ENCODE measurements at regions not wholly inside any gene's neighbourhood (a gene's known extent, or its start where the extent isn't known, plus 50 kb on each side); places are given as distances from the start of the nearest gene placed in this dataset.

DNA sequence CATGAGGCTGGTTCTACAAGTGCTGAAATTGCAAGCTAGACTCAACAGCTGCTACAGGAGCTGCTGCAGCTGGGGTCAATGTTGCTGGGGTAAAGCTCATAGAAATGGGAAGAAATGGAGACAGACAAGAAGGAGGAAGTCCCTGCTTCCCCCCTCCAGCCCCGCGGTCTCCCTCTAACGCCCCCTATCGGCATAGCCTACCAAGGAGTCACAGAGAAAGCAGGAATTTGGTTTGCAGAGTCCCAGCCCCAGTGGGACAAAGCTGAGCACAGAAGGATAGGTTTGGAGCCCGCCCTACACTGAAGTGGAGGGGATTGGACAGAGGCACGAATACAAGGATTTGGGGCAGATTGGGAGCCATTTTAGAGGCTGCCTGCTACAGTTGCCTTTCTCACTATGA is 176.9 kb upstream of the ANKRD28 start:
- peak; percentile 24 for TF ChIP-seq CTCF (IDR thresholded peaks at IDR 0.05; ENCODE audit: control insufficient read depth, insufficient read depth, low read depth, low read length, missing control alignments)
- DNase-seq (ENCODE audit: low read depth): no peak
- no peak overlapping the region for H3K4me3 ChIP-seq (ENCODE audit: control insufficient read depth, low read depth, low read length)

DNA sequence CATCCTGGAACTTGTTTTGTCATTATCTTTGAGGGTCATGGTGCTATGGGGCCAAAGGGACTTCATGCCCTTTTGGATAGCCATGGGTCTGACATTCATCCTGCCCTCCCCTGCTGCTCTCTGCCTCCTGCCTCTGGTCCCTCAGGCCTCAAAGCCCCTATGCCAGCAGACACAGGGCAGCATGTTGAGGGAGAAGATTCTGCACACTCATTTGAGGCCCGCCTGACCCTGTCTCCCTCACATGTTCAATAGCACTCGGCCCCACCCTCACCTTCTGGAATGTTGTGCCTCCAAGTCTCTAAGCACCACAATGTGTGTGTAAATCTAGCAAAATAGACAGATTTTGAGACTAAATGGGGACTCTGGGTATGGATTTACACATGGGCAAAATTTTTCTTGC is 178.7 kb upstream of the ANKRD28 start:
- no peak for DNase-seq (ENCODE audit: low read depth)
- no peak overlapping the region for H3K4me3 ChIP-seq (ENCODE audit: control insufficient read depth, low read depth, low read length)
- no peak for TF ChIP-seq CTCF (IDR thresholded peaks at IDR 0.05; ENCODE audit: control insufficient read depth, insufficient read depth, low read depth, low read length, missing control alignments)

DNA sequence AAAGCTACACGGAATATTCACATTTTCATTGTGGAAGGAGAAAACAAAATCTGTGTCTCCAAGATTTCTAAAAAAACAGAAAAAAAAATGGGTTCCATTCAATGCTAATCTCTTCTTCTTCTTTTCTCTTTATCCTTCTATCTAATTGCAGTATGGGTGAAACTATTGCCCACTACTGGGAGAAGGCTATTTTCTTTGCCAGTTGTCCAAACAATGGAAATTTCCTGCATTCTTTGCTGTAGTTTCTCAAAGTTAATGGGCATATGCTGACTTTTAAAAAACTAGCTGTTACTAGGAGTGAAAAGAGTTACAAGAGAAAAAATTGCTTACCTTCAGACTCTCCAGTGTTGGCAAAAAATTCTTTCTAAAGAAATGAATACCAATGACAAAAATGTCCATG is 179.3 kb upstream of the ANKRD28 start:
- no peak for DNase-seq (ENCODE audit: low read depth)
- no peak for TF ChIP-seq CTCF (IDR thresholded peaks at IDR 0.05; ENCODE audit: control insufficient read depth, insufficient read depth, low read depth, low read length, missing control alignments)
- no peak overlapping the region for H3K4me3 ChIP-seq (ENCODE audit: control insufficient read depth, low read depth, low read length)

GRCh38 chr3:15977598-15978232 is 179.9 kb upstream of the ANKRD28 start:
- DNase-seq (ENCODE audit: low read depth): no peak
- no peak overlapping the region for H3K4me3 ChIP-seq (ENCODE audit: control insufficient read depth, low read depth, low read length)
- TF ChIP-seq CTCF (IDR thresholded peaks at IDR 0.05; ENCODE audit: control insufficient read depth, insufficient read depth, low read depth, low read length, missing control alignments): no peak

GRCh38 chr3:15978801-15979200 is 181.0 kb upstream of the ANKRD28 start:
- no peak for DNase-seq (ENCODE audit: low read depth)
- no peak for TF ChIP-seq CTCF (IDR thresholded peaks at IDR 0.05; ENCODE audit: control insufficient read depth, insufficient read depth, low read depth, low read length, missing control alignments)
- H3K4me3 ChIP-seq (ENCODE audit: control insufficient read depth, low read depth, low read length): no peak overlapping the region

DNA sequence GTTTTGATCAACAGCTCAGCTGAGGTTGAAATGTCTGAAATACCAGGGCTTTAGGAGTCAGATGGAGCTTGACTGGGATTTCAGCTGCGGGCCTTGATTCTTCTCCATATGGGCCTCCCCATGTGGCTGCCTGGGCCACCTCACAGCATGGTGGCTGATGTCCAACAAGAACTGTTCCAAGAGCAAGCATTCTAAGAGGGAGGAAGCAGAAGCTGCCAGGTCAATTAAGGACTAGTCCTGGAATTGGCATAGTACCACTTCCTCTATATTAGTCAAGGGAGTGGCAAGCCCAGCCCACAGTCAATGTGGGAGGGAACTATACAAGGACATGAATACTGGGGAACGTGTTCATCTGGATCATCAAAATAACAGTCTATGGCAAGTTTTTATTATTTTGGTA is 181.7 kb upstream of the ANKRD28 start:
- no peak overlapping the region for H3K4me3 ChIP-seq (ENCODE audit: control insufficient read depth, low read depth, low read length)
- DNase-seq (ENCODE audit: low read depth): no peak
- no peak for TF ChIP-seq CTCF (IDR thresholded peaks at IDR 0.05; ENCODE audit: control insufficient read depth, insufficient read depth, low read depth, low read length, missing control alignments)

DNA sequence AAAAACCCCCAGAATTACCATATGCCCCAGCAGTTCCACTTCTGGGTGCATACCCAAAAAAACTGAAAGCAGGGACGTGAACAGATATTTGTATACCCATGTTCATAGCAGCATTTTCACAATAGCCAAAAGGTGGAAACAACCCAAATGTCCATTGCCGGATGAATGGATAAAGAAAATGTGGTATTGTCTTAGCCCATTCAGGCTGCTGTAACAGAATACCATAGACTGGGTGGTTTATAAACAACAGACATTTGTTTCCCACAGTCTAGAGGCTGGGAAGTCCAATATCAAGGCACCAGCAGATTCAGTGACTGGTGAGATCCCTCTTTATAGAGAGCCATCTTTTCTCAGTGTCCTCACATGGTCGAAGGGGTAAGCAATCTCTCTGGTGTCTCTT is 182.1 kb upstream of the ANKRD28 start:
- no peak overlapping the region for H3K4me3 ChIP-seq (ENCODE audit: control insufficient read depth, low read depth, low read length)
- DNase-seq (ENCODE audit: low read depth): no peak
- no peak for TF ChIP-seq CTCF (IDR thresholded peaks at IDR 0.05; ENCODE audit: control insufficient read depth, insufficient read depth, low read depth, low read length, missing control alignments)

Measured in AG09309 (cell line).